ENCODE measurements at regions not wholly inside any gene's neighbourhood (a gene's known extent, or its start where the extent isn't known, plus 50 kb on each side); places are given as distances from the start of the nearest gene placed in this dataset.

DNA sequence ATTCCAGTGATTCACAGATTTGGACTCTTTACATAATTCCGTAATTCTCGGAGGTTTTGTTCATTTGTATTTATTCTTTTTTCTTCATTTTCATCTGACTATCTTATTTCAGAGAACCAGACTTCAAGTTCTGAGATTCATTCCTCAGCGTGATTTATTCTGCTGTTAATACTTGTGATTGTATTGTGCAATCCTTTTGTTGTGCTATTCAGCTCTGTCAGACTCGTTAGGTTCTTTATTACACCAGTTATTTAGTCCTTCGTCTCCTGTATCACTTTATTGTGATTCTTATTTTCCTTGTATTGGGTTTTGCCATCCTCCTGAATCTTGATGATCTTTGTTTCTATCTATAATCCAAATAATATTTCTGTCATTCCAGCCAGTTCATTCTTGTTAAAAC is 529.3 kb upstream of the LRRTM4 start:
- TF ChIP-seq CTCF (IDR thresholded peaks at IDR 0.05) (no peak), POLR2A (IDR thresholded peaks at IDR 0.05) (no peak), POLR2AphosphoS5 (IDR thresholded peaks at IDR 0.05) (no peak), EP300 (IDR thresholded peaks at IDR 0.05; ENCODE audit: low read depth) (no peak)
- H3K36me3 ChIP-seq: no peaks in the 10 kb centered on the region
- 81 to 85% methylated on average over 5 of the region's 5 CpGs for WGBS, 2 donors (ENCODE audit: low coverage in 1 of 2)
- H3K27ac ChIP-seq: no peak overlapping the region
- H3K4me1 ChIP-seq: no peaks in the 10 kb centered on the region
- no peaks in the 10 kb centered on the region for H3K9me3 ChIP-seq
- in situ Hi-C loops (cut with MboI; ENCODE audit: low pct_ligation_motif_present in 1 of 4, low pct_unique_long_range_greater_than_20kb in 1 of 4, low sequenced_read_pairs in 3 of 4) (no loop called here), intact Hi-C loops (cut with DNase I; ENCODE audit: low total_unique reads) (no loop called here)
- no peak overlapping the region for H3K4me3 ChIP-seq
- no peaks in the 10 kb centered on the region for H3K27me3 ChIP-seq
- DNase-seq: no peak

- in situ Hi-C loops (cut with MboI; ENCODE audit: low pct_ligation_motif_present in 1 of 4, low pct_unique_long_range_greater_than_20kb in 1 of 4, low sequenced_read_pairs in 3 of 4) (no loop called here), intact Hi-C loops (cut with DNase I; ENCODE audit: low total_unique reads) (no loop called here)
- Histone ChIP-seq H3K9me3 (no peaks in the 10 kb centered on the region), H3K4me1 (no peaks in the 10 kb centered on the region), H3K27ac (no peak overlapping the region), H3K36me3 (no peaks in the 10 kb centered on the region), H3K27me3 (no peaks in the 10 kb centered on the region), H3K4me3 (no peak overlapping the region)
- DNase-seq: no peak
- TF ChIP-seq POLR2A (IDR thresholded peaks at IDR 0.05) (no peak), POLR2AphosphoS5 (IDR thresholded peaks at IDR 0.05) (no peak), EP300 (IDR thresholded peaks at IDR 0.05; ENCODE audit: low read depth) (no peak), CTCF (IDR thresholded peaks at IDR 0.05) (no peak)
These were observed 534.8 kb upstream of the LRRTM4 start for GRCh38 chr2:78056976-78057375.

DNA sequence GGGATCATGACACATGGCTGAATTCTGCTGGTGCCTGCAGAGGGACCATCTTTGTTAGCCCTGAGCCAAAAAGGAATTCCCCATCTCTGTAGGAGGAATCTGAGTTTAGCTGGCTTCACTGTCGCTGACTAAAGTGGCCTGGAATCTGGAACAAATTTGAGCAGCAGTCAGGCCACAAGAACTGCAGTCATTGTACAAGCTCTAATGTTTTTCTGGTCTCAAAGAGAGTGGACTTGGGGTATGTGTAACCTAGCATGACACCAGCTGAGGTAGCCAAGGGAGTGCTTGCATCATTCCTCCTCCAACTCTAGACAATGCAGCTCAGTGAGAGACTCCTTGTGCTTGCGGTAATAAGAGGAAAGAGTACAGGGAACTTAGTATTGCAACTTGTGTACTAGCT is 539.1 kb upstream of the LRRTM4 start:
- Histone ChIP-seq H3K27me3 (no peaks in the 10 kb centered on the region), H3K9me3 (no peaks in the 10 kb centered on the region), H3K4me3 (no peak overlapping the region), H3K36me3 (no peaks in the 10 kb centered on the region), H3K27ac (no peak overlapping the region), H3K4me1 (no peaks in the 10 kb centered on the region)
- no peak for DNase-seq
- WGBS, 2 donors (ENCODE audit: low coverage in 1 of 2): 76 to 80% methylated on average over 1 to 2 of the region's 2 CpGs
- in situ Hi-C loops (cut with MboI; ENCODE audit: low pct_ligation_motif_present in 1 of 4, low pct_unique_long_range_greater_than_20kb in 1 of 4, low sequenced_read_pairs in 3 of 4) (no loop called here), intact Hi-C loops (cut with DNase I; ENCODE audit: low total_unique reads) (no loop called here)
- no peak for TF ChIP-seq CTCF (IDR thresholded peaks at IDR 0.05)

DNA sequence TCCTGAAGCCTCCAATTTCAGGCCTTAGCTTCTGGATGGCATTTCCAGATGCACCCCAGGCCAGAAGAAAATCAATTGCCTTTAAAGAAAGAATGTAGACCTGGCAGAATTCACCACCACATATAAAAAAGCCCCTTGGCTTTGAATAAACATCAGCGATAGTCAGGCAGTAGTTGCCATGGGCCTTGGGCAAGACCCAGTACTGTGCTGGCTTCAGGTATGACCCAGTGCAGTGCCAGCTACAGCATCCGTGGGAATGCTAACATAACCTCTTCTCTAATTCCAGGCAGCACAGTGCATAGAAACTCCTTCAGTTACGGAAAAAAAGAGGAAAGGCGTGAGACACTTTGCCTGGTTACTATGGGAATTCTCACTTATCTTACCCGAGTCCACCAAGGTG is 539.6 kb upstream of the LRRTM4 start:
- 84% methylated on average over 5 of the region's 5 CpGs; no CpG with 5 or more reads in 1 of the 2 donors for whole genome bisulfite sequencing, 2 donors (ENCODE audit: low coverage in 1 of 2)
- Histone ChIP-seq H3K9me3 (no peaks in the 10 kb centered on the region), H3K27me3 (no peaks in the 10 kb centered on the region), H3K4me1 (no peaks in the 10 kb centered on the region), H3K36me3 (no peaks in the 10 kb centered on the region), H3K4me3 (no peak overlapping the region), H3K27ac (no peak overlapping the region)
- DNase-seq: no peak
- TF ChIP-seq POLR2A (IDR thresholded peaks at IDR 0.05): no peak
- no peak for TF ChIP-seq EP300 (IDR thresholded peaks at IDR 0.05; ENCODE audit: low read depth)
- TF ChIP-seq CTCF (IDR thresholded peaks at IDR 0.05): no peak
- in situ Hi-C loops (cut with MboI; ENCODE audit: low pct_ligation_motif_present in 1 of 4, low pct_unique_long_range_greater_than_20kb in 1 of 4, low sequenced_read_pairs in 3 of 4): no loop called here
- intact Hi-C loops (cut with DNase I; ENCODE audit: low total_unique reads): no loop called here

All from transverse colon (tissue), 4 donors.